ENCODE measurements at regions not wholly inside any gene's neighbourhood (a gene's known extent, or its start where the extent isn't known, plus 50 kb on each side); places are given as distances from the start of the nearest gene placed in this dataset.

- no peak for TF ChIP-seq EZH2 (IDR thresholded peaks at IDR 0.05; ENCODE audit: borderline replicate concordance, low read depth, low read length, severe bottlenecking)
- no peak for TF ChIP-seq CTCF (IDR thresholded peaks at IDR 0.05; ENCODE audit: borderline replicate concordance, extremely low read depth, low read length, poor library complexity, severe bottlenecking)
Observed at GRCh38 chr4:180190382-180190781, 2052.8 kb upstream of the TENM3 start.
